H1 (cell line): ENCODE measurements at regions not wholly inside any gene's neighbourhood (a gene's known extent, or its start where the extent isn't known, plus 50 kb on each side); places are given as distances from the start of the nearest gene placed in this dataset.

Source experiments
- CBX5 ChIP-seq: fragments of 300-800, 300-1000 bp; sonication (generic); IDR thresholded peaks from 2 replicates; pipeline ENCODE4 v1.7.1; 2016; ENCODE audit warnings: antibody characterized with exemption, low read length, low read depth
- CBX8 ChIP-seq: fragments of 300-800, 300-1000 bp; sonication (generic); IDR thresholded peaks from 2 replicates; pipeline ENCODE4 v1.7.1; 2016; ENCODE audit warnings: low read depth, low read length, borderline replicate concordance
- KDM1A ChIP-seq: fragments of 200-600, 300-600 bp; sonication (generic); IDR thresholded peaks from 2 replicates; pipeline ENCODE4 v1.7.1; 2016; ENCODE audit warnings: mild to moderate bottlenecking, low read length, borderline replicate concordance
- USF2 ChIP-seq: IDR thresholded peaks from 2 replicates; pipeline ENCODE4 v1.6.1; 2011; ENCODE audit warnings: low read length, improper control_type of control experiment

GRCh38 chrY:8333328-8333727 lies 1003.9 kb upstream of the TSPY4 start (continued):
- TF ChIP-seq CBX5 = no peak
- TF ChIP-seq KDM1A = no peak
- no peak for TF ChIP-seq USF2
- TF ChIP-seq CBX8 = no peak
